Smooth muscle cell (in vitro differentiated cells): ENCODE measurements at regions not wholly inside any gene's neighbourhood (a gene's known extent, or its start where the extent isn't known, plus 50 kb on each side); places are given as distances from the start of the nearest gene placed in this dataset.

Source experiments
- DNase-seq: peaks from one replicate; lab custom pipeline; 2025; ENCODE audit not compliant: unreplicated experiment; lab: John Stamatoyannopoulos, UW
- H2AFZ ChIP-seq: fragments of 200-600 bp; sonication (generic); 2 replicates; pipeline ENCODE4 v1.6.0; 2016; ENCODE audit warnings: antibody characterized with exemption, low read depth, mild to moderate bottlenecking
- H3F3A ChIP-seq: fragments of 200-600 bp; sonication (generic); 2 replicates; pipeline ENCODE4 v1.6.0; 2017; ENCODE audit warnings: antibody characterized with exemption, low read depth
- H3K27ac ChIP-seq: fragments of 200-600 bp; sonication (generic); 2 replicates; pipeline ENCODE4 v1.5.1; 2016; ENCODE audit warnings: low read depth, mild to moderate bottlenecking
- H3K27me3 ChIP-seq: fragments of 200-600 bp; sonication (generic); 2 replicates; pipeline ENCODE4 v1.6.1; 2016; ENCODE audit warnings: low read depth, mild to moderate bottlenecking
- H3K36me3 ChIP-seq: fragments of 200-600 bp; sonication (generic); 2 replicates; pipeline ENCODE4 v1.5.1; 2016; ENCODE audit warnings: low read depth
- H3K4me1 ChIP-seq: fragments of 200-600 bp; sonication (generic); 2 replicates; pipeline ENCODE4 v1.5.1; 2016; ENCODE audit warnings: low read depth
- H3K4me2 ChIP-seq: fragments of 200-600 bp; sonication (generic); 2 replicates; pipeline ENCODE4 v1.6.0; 2016; ENCODE audit warnings: mild to moderate bottlenecking
- H3K4me3 ChIP-seq: fragments of 200-600 bp; sonication (generic); 2 replicates; pipeline ENCODE4 v1.5.1; 2016; ENCODE audit warnings: mild to moderate bottlenecking
- H3K79me2 ChIP-seq: fragments of 200-600 bp; sonication (generic); 2 replicates; pipeline ENCODE4 v1.6.0; 2016; ENCODE audit warnings: low read depth, mild to moderate bottlenecking
- H3K9ac ChIP-seq: fragments of 200-600 bp; sonication (generic); 2 replicates; pipeline ENCODE4 v1.6.0; 2016; ENCODE audit warnings: low read depth
- H3K9me3 ChIP-seq: fragments of 200-600 bp; sonication (generic); replicated peaks from 2 replicates; pipeline ENCODE4 v1.5.1; 2016; ENCODE audit warnings: low read depth
- H4K20me1 ChIP-seq: fragments of 200-600 bp; sonication (generic); 2 replicates; pipeline ENCODE4 v1.6.0; 2016; ENCODE audit warnings: low read depth
- CTCF ChIP-seq: fragments of 200-600 bp; sonication (generic); IDR thresholded peaks from 2 replicates; pipeline ENCODE4 v1.5.1; 2017; ENCODE audit warnings: borderline replicate concordance, mild to moderate bottlenecking, antibody characterized with exemption; ENCODE audit not compliant: insufficient read depth, poor library complexity, severe bottlenecking
- WGBS: methylation state at CpG from one replicate; pipeline ENCODE4 v1.1.7; 2016; ENCODE audit warnings: low lambda C conversion rate; 5-methylcytosine and 5-hydroxymethylcytosine counted together

DNA sequence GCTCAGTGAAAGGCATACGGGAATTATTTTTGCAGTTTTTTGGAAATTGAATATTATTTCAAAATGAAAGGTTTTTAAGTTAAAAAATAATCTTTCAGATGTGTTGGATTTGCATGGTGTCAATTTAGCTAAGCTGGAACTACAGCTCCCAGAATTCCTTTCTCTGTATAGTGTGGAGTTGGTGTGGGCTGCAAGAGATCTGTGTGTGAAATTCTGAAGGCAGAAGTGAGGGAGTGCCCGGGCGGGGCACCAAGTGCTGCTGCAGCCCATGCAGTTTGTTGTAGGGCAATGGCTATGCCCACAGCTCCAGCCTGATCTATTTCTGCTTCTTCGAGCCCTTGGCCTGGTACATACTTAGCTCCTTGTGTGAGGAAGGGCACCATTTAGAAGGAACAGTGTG, 60.5 kb upstream of the CSF1 start:
- Histone ChIP-seq H3K27ac (no peak overlapping the region), H3K4me3 (no peak overlapping the region), H4K20me1 (no peaks in the 10 kb centered on the region), H3K4me2 (no peak overlapping the region), H3K27me3 (no peaks in the 10 kb centered on the region), H3K9me3 (no peaks in the 10 kb centered on the region), H3K36me3 (no peaks in the 10 kb centered on the region), H2AFZ (no peak overlapping the region), H3K4me1 (no peaks in the 10 kb centered on the region), H3K9ac (no peak overlapping the region), H3K79me2 (no peaks in the 10 kb centered on the region), H3F3A (no peaks in the 10 kb centered on the region)
- 97% methylated on average over 4 of the region's 4 CpGs for WGBS
- no peak for DNase-seq
- no peak for TF ChIP-seq CTCF

DNA sequence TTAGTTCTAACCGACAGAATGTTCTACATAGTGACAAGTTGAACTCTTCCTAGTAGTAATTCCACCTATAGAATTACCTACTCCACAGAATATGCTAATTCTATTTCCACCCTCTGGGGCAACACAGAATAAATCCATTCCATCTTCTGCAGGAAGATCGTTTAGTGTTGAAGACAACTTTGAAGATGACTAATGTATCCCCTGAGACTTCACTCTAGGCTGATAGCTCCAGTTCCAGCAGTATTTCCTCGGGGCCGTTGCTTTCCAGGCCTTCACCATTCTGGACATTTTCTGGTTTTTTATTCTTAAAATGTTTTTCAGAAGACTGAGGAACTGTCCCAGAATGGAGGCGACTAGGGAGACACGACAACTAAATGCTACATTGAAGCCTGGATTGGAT, 61.0 kb upstream of the CSF1 start:
- Histone ChIP-seq H3K4me3 (no peak overlapping the region), H3K9me3 (no peaks in the 10 kb centered on the region), H3K4me2 (no peak overlapping the region), H2AFZ (no peak overlapping the region), H3K27ac (no peak overlapping the region), H3K27me3 (no peaks in the 10 kb centered on the region), H3K4me1 (no peaks in the 10 kb centered on the region), H3K36me3 (no peaks in the 10 kb centered on the region), H4K20me1 (no peaks in the 10 kb centered on the region), H3F3A (no peaks in the 10 kb centered on the region), H3K79me2 (no peaks in the 10 kb centered on the region), H3K9ac (no peak overlapping the region)
- DNase-seq = no peak
- no peak for TF ChIP-seq CTCF
- WGBS = 83% methylated on average over 6 of the region's 6 CpGs

DNA sequence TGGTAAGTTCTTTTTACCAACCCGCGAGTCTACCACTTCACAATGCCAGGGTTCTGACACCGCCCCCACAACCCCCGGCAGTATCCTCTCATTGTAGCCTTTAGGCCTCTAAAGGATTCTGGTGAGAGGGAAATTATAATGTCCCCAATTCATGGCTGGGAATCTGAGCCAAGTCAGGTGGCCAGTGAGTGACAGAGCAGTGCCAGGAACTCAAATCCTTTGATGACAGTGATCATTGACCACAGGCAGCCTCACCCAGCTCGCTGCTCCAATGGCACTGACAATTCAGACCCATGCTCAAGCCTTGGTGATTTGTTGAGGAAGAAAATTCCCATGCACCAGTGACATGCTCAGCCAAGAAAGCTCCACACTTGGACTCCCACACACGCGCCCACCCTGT, 63.4 kb upstream of the CSF1 start:
- Histone ChIP-seq H3K36me3 (no peaks in the 10 kb centered on the region), H3K9ac (no peak overlapping the region), H3K4me2 (no peak overlapping the region), H3K79me2 (no peaks in the 10 kb centered on the region), H3K27me3 (no peaks in the 10 kb centered on the region), H3K27ac (no peak overlapping the region), H4K20me1 (no peaks in the 10 kb centered on the region), H3K4me1 (no peaks in the 10 kb centered on the region), H3K4me3 (no peak overlapping the region), H2AFZ (no peak overlapping the region), H3K9me3 (no peaks in the 10 kb centered on the region), H3F3A (no peaks in the 10 kb centered on the region)
- WGBS = 95% methylated on average over 7 of the region's 7 CpGs
- no peak for DNase-seq
- no peak for TF ChIP-seq CTCF

GRCh38 chr1:109846846-109847245, 63.8 kb upstream of the CSF1 start:
- WGBS = 100% methylated on average over 4 of the region's 4 CpGs

More at GRCh38 chr1:109846846-109847245, 63.8 kb upstream of the CSF1 start:
- Histone ChIP-seq H3K79me2 (no peaks in the 10 kb centered on the region), H3K27ac (no peak overlapping the region), H3K4me1 (no peaks in the 10 kb centered on the region), H3K9ac (no peak overlapping the region), H3K27me3 (no peaks in the 10 kb centered on the region), H3F3A (no peaks in the 10 kb centered on the region), H2AFZ (no peak overlapping the region), H3K36me3 (no peaks in the 10 kb centered on the region), H3K4me3 (no peak overlapping the region), H4K20me1 (no peaks in the 10 kb centered on the region), H3K9me3 (no peaks in the 10 kb centered on the region), H3K4me2 (no peak overlapping the region)
- DNase-seq = no peak
- no peak for TF ChIP-seq CTCF
